Left ventricle myocardium inferior (tissue), 1 donor: ENCODE measurements at regions not wholly inside any gene's neighbourhood (a gene's known extent, or its start where the extent isn't known, plus 50 kb on each side); places are given as distances from the start of the nearest gene placed in this dataset.

Experiments used
- DNase-seq: peaks from one replicate; pipeline ENCODE4 v3.0.0-alpha.2; 2020
- H3K27ac ChIP-seq: fragments of 200-600 bp; replicated peaks from 2 replicates; pipeline ENCODE4 v1.8.0; 2021
- H3K27me3 ChIP-seq: fragments of 200-600 bp; 2 replicates; pipeline ENCODE4 v1.8.0; 2021; ENCODE audit warnings: low read depth
- H3K36me3 ChIP-seq: fragments of 200-600 bp; 2 replicates; pipeline ENCODE4 v1.8.0; 2021
- H3K4me1 ChIP-seq: fragments of 200-600 bp; 2 replicates; pipeline ENCODE4 v1.8.0; 2021
- H3K4me3 ChIP-seq: fragments of 200-600 bp; 2 replicates; pipeline ENCODE4 v1.8.0; 2021; ENCODE audit warnings: mild to moderate bottlenecking, moderate library complexity
- H3K9me3 ChIP-seq: fragments of 200-600 bp; replicated peaks from 2 replicates; pipeline ENCODE4 v1.8.0; 2021
- CTCF ChIP-seq: fragments of 200-600 bp; IDR thresholded peaks from 2 replicates; pipeline ENCODE4 v1.8.0; 2021; ENCODE audit warnings: antibody characterized with exemption, mild to moderate bottlenecking, borderline replicate concordance
- intact Hi-C: fragments of 100-400 bp; cut with micrococcal nuclease; formaldehyde crosslinking; loops from one replicate; pipeline ENCODE4 v1.11.0; 2022
- donor health status: DM: no; HTN: yes; CAD: no; lungs with severe emphysema.

DNA sequence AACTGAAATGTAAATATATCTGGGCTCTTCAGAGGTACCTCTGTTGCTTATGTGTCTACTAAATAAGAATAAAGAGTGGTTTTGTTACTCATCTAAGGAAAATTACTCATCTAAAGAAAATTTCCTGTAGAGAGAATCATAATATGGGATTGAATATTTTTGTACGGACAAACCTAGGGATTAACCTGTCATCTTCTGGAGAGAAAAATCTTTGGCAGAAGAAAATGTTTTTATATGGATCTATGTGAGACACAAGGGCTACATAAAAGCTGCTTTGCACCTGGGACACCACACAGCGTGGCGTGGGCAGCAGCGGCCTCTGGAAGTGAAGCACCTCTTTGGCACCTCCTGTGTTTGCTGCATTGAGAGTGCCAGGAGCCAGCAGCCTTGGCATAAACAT, 242.9 kb upstream of the DACH1 start:
- H3K27ac ChIP-seq = no peak overlapping the region
- no peaks in the 10 kb centered on the region for H3K36me3 ChIP-seq
- H3K27me3 ChIP-seq = no peaks in the 10 kb centered on the region
- TF ChIP-seq CTCF = no peak
- DNase-seq = no peak
- no peaks in the 10 kb centered on the region for H3K4me1 ChIP-seq
- no peak overlapping the region for H3K4me3 ChIP-seq
- peaks cover 13% of the 10 kb centered on the region for H3K9me3 ChIP-seq
- intact Hi-C loops = no loop called here

- no peaks in the 10 kb centered on the region for H3K4me1 ChIP-seq
- peaks cover 13% of the 10 kb centered on the region for H3K9me3 ChIP-seq
- TF ChIP-seq CTCF = no peak
- no peaks in the 10 kb centered on the region for H3K27me3 ChIP-seq
- H3K27ac ChIP-seq = no peak overlapping the region
- no peak overlapping the region for H3K4me3 ChIP-seq
- intact Hi-C loops = no loop called here
- H3K36me3 ChIP-seq = no peaks in the 10 kb centered on the region
- DNase-seq = no peak
Measured at GRCh38 chr13:72104656-72105180, 237.7 kb upstream of the DACH1 start.

- no peak overlapping the region for H3K4me3 ChIP-seq
- no peaks in the 10 kb centered on the region for H3K4me1 ChIP-seq
- no peaks in the 10 kb centered on the region for H3K9me3 ChIP-seq
- intact Hi-C loops = no loop called here
- H3K36me3 ChIP-seq = no peaks in the 10 kb centered on the region
- no peaks in the 10 kb centered on the region for H3K27me3 ChIP-seq
- TF ChIP-seq CTCF = no peak
- DNase-seq = no peak
- no peak overlapping the region for H3K27ac ChIP-seq
Measured at GRCh38 chr13:72101768-72102400, 234.9 kb upstream of the DACH1 start.

- no peak overlapping the region for H3K27ac ChIP-seq
- no peak for DNase-seq
- H3K27me3 ChIP-seq = no peaks in the 10 kb centered on the region
- H3K36me3 ChIP-seq = no peaks in the 10 kb centered on the region
- H3K9me3 ChIP-seq = no peaks in the 10 kb centered on the region
- H3K4me3 ChIP-seq = no peak overlapping the region
- TF ChIP-seq CTCF = no peak
- no peaks in the 10 kb centered on the region for H3K4me1 ChIP-seq
- intact Hi-C loops = no loop called here
Measured at GRCh38 chr13:72100339-72100738, 233.3 kb upstream of the DACH1 start.

DNA sequence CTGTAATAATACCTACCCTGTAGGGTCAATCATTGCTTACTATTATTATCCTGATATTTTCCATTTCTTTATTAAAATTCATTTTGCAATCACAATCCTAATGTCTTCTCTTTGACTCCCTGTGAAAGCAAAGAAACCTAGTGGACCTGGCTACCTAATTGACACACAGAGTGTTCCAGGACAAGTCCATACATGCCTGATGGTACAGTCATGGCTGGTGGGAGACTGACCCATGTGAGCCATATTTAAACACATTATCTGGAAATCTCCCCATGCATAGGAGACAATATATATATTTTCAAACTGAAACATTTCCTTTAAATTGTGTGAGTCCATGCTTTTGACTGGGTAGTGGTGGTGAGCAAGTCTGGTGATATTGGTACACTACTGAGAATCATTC, 230.6 kb upstream of the DACH1 start:
- no peak for DNase-seq
- Histone ChIP-seq H3K4me1 (no peaks in the 10 kb centered on the region), H3K27me3 (no peaks in the 10 kb centered on the region), H3K36me3 (no peaks in the 10 kb centered on the region), H3K9me3 (no peaks in the 10 kb centered on the region), H3K27ac (no peak overlapping the region), H3K4me3 (no peak overlapping the region)
- intact Hi-C loops = no loop called here
- TF ChIP-seq CTCF = no peak
